Large intestine (tissue), 3 donors: ENCODE measurements at regions not wholly inside any gene's neighbourhood (a gene's known extent, or its start where the extent isn't known, plus 50 kb on each side); places are given as distances from the start of the nearest gene placed in this dataset.

Experiments used
- DNase-seq, 2 donors: peaks; one replicate each; pipeline versions ENCODE4 v3.0.0 to v3.0.0-alpha.2; 2013
- H3K27ac ChIP-seq: one replicate; pipeline ENCODE4 v1.5.1; 2013; ENCODE audit warnings: low read length
- H3K27me3 ChIP-seq: 2 replicates; pipeline ENCODE4 v1.6.1; 2013; ENCODE audit warnings: low read length; ENCODE audit not compliant: control insufficient read depth, insufficient read depth
- H3K36me3 ChIP-seq: 2 replicates; pipeline ENCODE4 v1.6.1; 2013; ENCODE audit warnings: low read length; ENCODE audit not compliant: control insufficient read depth, insufficient read depth
- H3K4me1 ChIP-seq: one replicate; pipeline ENCODE4 v1.6.1; 2013; ENCODE audit warnings: low read length; ENCODE audit not compliant: control insufficient read depth, insufficient read depth
- H3K4me3 ChIP-seq: one replicate; pipeline ENCODE4 v1.5.1; 2013; ENCODE audit warnings: low read length
- H3K9me3 ChIP-seq: one replicate; pipeline ENCODE4 v1.6.1; 2013; ENCODE audit warnings: mild to moderate bottlenecking, low read depth, low read length, moderate library complexity; ENCODE audit not compliant: control insufficient read depth
- WGBS: methylation state at CpG from one replicate; pipeline ENCODE4 v1.1.5; 2013; ENCODE audit warnings: low lambda C conversion rate; ENCODE audit not compliant: insufficient coverage; 5-methylcytosine and 5-hydroxymethylcytosine counted together

GRCh38 chr13:84927442-84928169, 871.6 kb downstream of the SLITRK6 start:
- no CpG with 5 or more reads among the region's 17 CpGs for WGBS
- no peaks in the 10 kb centered on the region for H3K9me3 ChIP-seq
- no peak overlapping the region for H3K27ac ChIP-seq
- DNase-seq, result no peak
- no peaks in the 10 kb centered on the region for H3K27me3 ChIP-seq
- no peaks in the 10 kb centered on the region for H3K36me3 ChIP-seq
- H3K4me1 ChIP-seq, result no peaks in the 10 kb centered on the region
- no peak overlapping the region for H3K4me3 ChIP-seq

GRCh38 chr13:84925443-84925842, 873.8 kb downstream of the SLITRK6 start:
- 91% methylated on average over 3 of the region's 4 CpGs for WGBS
- no peak overlapping the region for H3K4me3 ChIP-seq
- DNase-seq, result no peak
- H3K27ac ChIP-seq, result no peak overlapping the region
- no peaks in the 10 kb centered on the region for H3K36me3 ChIP-seq
- no peaks in the 10 kb centered on the region for H3K27me3 ChIP-seq
- H3K9me3 ChIP-seq, result no peaks in the 10 kb centered on the region
- H3K4me1 ChIP-seq, result no peaks in the 10 kb centered on the region

- no CpG with 5 or more reads among the region's 1 CpG for WGBS
- Histone ChIP-seq H3K27ac (no peak overlapping the region), H3K4me1 (no peaks in the 10 kb centered on the region), H3K27me3 (no peaks in the 10 kb centered on the region), H3K9me3 (no peaks in the 10 kb centered on the region), H3K36me3 (no peaks in the 10 kb centered on the region), H3K4me3 (no peak overlapping the region)
- no peak for DNase-seq
These were observed 875.4 kb downstream of the SLITRK6 start for GRCh38 chr13:84923831-84924230.

GRCh38 chr13:84917252-84917878, 881.9 kb downstream of the SLITRK6 start:
- no peak for DNase-seq
- no peaks in the 10 kb centered on the region for H3K4me1 ChIP-seq
- H3K4me3 ChIP-seq, result no peak overlapping the region
- H3K27ac ChIP-seq, result no peak overlapping the region
- H3K27me3 ChIP-seq, result no peaks in the 10 kb centered on the region
- no peaks in the 10 kb centered on the region for H3K9me3 ChIP-seq
- no peaks in the 10 kb centered on the region for H3K36me3 ChIP-seq
- WGBS, result 51% methylated on average over 2 of the region's 4 CpGs

GRCh38 chr13:84912720-84913119, 886.5 kb downstream of the SLITRK6 start:
- no peaks in the 10 kb centered on the region for H3K4me1 ChIP-seq
- H3K27ac ChIP-seq, result no peak overlapping the region
- no peaks in the 10 kb centered on the region for H3K27me3 ChIP-seq
- no peak for DNase-seq
- no peak overlapping the region for H3K4me3 ChIP-seq
- H3K36me3 ChIP-seq, result no peaks in the 10 kb centered on the region
- H3K9me3 ChIP-seq, result no peaks in the 10 kb centered on the region
- no CpG with 5 or more reads among the region's 2 CpGs for WGBS

- Histone ChIP-seq H3K27ac (no peak overlapping the region), H3K9me3 (no peaks in the 10 kb centered on the region), H3K27me3 (no peaks in the 10 kb centered on the region), H3K36me3 (no peaks in the 10 kb centered on the region), H3K4me3 (no peak overlapping the region), H3K4me1 (no peaks in the 10 kb centered on the region)
- 100% methylated on average over 2 of the region's 2 CpGs for WGBS
- DNase-seq, result no peak
These were observed 888.8 kb downstream of the SLITRK6 start for GRCh38 chr13:84910423-84910822.

GRCh38 chr13:84903391-84903790, 895.8 kb downstream of the SLITRK6 start:
- Histone ChIP-seq H3K27me3 (no peaks in the 10 kb centered on the region), H3K4me3 (no peak overlapping the region), H3K27ac (no peak overlapping the region), H3K4me1 (no peaks in the 10 kb centered on the region), H3K9me3 (no peaks in the 10 kb centered on the region), H3K36me3 (no peaks in the 10 kb centered on the region)
- no peak for DNase-seq
- WGBS, result 21% methylated on average over 2 of the region's 4 CpGs

GRCh38 chr13:84902243-84902642, 897.0 kb downstream of the SLITRK6 start:
- Histone ChIP-seq H3K4me3 (no peak overlapping the region), H3K27ac (no peak overlapping the region), H3K36me3 (no peaks in the 10 kb centered on the region), H3K9me3 (no peaks in the 10 kb centered on the region), H3K27me3 (no peaks in the 10 kb centered on the region), H3K4me1 (no peaks in the 10 kb centered on the region)
- DNase-seq, result no peak
- no CpG with 5 or more reads among the region's 1 CpG for WGBS

GRCh38 chr13:84896128-84896527, 903.1 kb downstream of the SLITRK6 start:
- Histone ChIP-seq H3K27me3 (no peaks in the 10 kb centered on the region), H3K9me3 (peaks cover 4% of the 10 kb centered on the region), H3K36me3 (no peaks in the 10 kb centered on the region), H3K27ac (no peak overlapping the region), H3K4me3 (no peak overlapping the region), H3K4me1 (no peaks in the 10 kb centered on the region)
- DNase-seq, result peak; percentile 5 to 20
- no CpG with 5 or more reads among the region's 9 CpGs for WGBS

GRCh38 chr13:84894749-84895148, 904.5 kb downstream of the SLITRK6 start:
- no CpG with 5 or more reads among the region's 23 CpGs for WGBS
- Histone ChIP-seq H3K4me3 (no peak overlapping the region), H3K36me3 (no peaks in the 10 kb centered on the region), H3K27ac (no peak overlapping the region), H3K27me3 (no peaks in the 10 kb centered on the region), H3K4me1 (no peaks in the 10 kb centered on the region), H3K9me3 (peaks cover 4% of the 10 kb centered on the region)
- DNase-seq, result no peak

GRCh38 chr13:84885868-84886267, 913.4 kb downstream of the SLITRK6 start:
- Histone ChIP-seq H3K36me3 (no peaks in the 10 kb centered on the region), H3K27me3 (no peaks in the 10 kb centered on the region), H3K4me3 (no peak overlapping the region), H3K27ac (no peak overlapping the region), H3K9me3 (no peaks in the 10 kb centered on the region), H3K4me1 (no peaks in the 10 kb centered on the region)
- WGBS, result 93% methylated on average over 2 of the region's 6 CpGs
- no peak for DNase-seq
